GM18498 (cell line): ENCODE measurements at regions not wholly inside any gene's neighbourhood (a gene's known extent, or its start where the extent isn't known, plus 50 kb on each side); places are given as distances from the start of the nearest gene placed in this dataset.

Experiments used
- ATAC-seq: cut with Tn5 transposase; IDR thresholded peaks from one replicate; pipeline ENCODE4 v1.9.1; 2021; ENCODE audit warnings: mild to moderate bottlenecking, moderate library complexity; ENCODE audit not compliant: unreplicated experiment

DNA sequence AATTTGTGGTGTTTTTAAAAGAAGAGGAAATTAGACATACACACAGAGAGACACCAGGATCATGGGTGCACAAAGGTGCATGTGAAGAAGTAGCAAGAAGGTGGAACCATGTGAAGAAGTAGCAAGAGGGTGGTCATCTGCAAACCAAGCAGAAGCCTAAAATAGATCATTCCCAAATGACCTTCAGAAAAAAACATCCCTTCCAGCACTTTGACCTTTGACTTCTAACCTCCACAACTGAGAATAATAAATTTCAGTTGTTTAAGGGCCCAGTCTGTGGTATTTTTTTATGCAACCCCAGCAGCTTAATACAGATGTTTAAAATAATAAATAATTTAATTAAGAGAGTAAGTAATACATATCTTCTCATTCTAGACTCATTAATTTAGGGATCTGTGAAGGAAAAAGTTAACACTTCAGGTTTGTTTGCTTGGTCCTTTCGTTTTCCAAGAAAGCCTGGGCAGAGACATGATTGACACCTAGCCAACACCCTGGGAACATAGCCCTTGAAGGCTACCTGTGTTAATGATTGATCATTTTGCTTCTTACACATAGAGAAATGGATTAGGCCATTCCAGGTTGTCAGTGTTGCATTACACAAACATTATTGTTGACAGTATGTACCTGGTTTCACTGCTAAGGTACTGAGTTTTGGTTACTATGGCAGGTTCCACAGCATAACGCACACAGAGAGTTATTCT, 1331.2 kb upstream of the GBE1 start:
- no peak for ATAC-seq

DNA sequence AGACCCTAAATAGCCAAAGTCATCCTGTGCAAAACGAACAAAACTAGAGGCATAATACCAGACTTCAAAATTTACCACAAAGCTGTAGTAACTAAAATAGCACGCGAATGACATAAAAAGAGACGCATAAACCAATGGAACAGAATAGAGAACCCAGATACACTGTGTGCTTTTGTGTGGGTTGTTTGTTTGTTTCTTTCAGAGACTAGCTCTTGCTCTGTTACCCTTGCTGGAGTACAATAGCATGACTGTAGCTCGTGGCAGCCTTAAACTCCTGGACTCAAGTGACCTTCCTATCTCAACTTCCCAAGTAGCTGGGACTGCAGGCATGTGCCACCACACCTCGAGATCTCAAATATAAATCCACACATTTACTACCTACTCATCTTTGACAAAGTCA, 1314.6 kb upstream of the GBE1 start:
- ATAC-seq, result no peak

DNA sequence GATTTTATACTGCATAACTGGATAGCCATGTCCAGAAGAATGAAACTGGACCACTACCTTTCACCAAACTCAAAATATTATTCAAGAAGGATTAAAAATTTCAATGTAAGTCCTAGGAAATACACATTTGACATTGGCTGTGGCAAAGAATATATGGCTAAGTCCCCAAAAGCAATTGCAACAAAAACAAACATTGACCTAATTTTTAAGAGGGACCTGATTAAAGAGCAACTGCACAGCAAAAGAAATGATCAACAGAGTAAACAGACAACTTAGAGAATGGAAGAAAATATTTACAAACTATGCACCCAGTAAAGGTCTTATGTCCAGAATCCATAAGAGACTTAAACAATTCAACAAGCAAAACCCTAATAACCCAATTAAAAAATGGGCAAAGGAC, 1313.0 kb upstream of the GBE1 start:
- no peak for ATAC-seq

DNA sequence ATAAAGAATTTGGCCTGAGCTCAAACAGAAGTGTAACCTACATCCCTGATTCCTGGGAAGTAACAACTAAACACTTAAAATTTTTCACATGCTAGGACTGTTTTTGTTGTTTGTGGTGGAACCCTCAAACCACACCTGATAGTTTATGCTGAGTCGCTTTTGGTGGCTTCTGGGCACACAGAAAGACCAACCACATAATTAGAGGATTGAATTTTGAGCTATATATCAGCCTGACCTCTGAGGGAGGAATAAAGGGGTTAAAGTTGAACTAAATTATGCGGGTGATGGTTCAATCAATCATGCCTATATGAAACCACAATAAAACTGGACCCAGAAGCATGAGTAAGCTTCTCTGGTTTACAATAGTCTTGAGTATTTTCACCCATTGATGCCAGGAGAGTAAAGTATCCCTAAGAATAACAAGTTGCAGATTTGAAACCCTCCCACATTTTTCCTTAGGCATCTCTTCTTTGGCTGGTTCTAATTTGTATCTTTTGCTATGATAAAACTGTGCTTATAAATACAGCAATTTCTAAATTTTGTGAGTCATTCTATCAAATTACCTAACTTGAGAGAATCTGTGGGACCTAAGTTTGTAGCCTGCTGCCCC, 1304.5 kb upstream of the GBE1 start:
- no peak for ATAC-seq

DNA sequence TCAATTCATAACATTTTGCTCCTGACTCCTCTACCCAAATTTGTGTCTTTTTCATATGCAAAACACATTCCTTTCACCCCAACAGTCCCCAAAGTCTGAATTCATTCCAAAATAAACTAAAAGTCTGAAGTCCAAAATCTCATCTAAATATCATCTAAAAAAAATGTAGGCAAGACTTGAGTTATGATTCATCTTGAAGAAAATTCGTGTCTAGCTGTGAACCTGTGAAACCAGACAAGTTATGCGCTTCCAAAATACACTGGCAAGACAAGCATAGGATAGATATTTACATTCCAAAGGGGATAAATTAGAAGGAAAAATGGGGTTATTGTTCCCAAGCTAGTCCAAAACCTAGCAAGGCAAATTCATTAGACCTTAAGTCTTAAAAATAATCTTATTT, 1302.0 kb upstream of the GBE1 start:
- ATAC-seq, result no peak

DNA sequence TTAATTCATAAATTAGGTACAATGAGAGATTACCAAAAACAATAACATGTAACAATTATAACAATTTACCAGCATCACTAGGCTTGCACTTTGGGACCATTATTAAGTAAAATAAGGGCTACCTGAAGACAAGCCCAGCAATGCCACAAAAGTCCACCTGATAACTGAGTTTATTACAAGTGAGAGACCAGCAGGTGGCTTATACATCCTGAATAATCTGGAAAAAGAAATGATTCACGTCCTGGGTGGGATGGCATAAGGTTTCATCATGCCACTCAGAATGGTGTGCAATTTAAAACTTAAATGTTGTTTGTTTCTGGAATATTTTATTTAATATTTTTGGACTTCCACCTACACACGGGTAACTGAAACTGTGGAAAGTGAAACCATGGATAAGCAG, 1287.1 kb upstream of the GBE1 start:
- ATAC-seq, result no peak

DNA sequence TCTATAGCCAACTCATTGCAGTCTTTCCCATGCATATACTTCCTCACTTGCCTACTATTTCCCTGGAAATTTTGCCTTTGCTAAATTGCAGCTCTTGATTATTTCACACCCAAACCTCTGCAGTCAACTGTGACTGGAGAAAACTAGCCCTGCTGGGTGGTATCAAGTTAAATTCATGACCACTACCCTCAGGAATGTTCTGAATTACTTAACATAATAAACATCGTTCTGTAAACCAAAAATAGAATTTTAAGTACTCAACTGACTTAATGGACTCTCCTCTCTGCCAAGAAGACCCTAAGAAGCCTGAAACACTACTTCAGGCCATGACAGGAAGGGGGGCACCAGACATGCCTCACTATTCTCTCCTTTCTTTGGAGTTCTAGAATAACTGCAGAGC, 1278.0 kb upstream of the GBE1 start:
- ATAC-seq, result no peak

DNA sequence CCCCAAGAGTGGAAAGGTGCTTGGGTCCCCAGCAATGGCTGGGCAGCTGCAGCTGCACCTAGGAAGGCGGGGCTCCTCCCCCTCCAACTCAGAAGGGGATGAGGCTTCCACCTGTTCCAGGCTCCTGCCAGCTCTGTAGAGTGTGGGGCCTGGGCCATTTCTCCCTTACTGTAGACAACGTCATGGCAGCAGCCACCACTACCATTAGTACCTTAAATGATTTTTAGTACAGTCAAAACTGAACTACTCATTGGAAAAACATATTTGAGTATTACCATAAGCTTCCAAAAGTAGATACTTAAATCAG, 1274.2 kb upstream of the GBE1 start:
- ATAC-seq, result no peak

DNA sequence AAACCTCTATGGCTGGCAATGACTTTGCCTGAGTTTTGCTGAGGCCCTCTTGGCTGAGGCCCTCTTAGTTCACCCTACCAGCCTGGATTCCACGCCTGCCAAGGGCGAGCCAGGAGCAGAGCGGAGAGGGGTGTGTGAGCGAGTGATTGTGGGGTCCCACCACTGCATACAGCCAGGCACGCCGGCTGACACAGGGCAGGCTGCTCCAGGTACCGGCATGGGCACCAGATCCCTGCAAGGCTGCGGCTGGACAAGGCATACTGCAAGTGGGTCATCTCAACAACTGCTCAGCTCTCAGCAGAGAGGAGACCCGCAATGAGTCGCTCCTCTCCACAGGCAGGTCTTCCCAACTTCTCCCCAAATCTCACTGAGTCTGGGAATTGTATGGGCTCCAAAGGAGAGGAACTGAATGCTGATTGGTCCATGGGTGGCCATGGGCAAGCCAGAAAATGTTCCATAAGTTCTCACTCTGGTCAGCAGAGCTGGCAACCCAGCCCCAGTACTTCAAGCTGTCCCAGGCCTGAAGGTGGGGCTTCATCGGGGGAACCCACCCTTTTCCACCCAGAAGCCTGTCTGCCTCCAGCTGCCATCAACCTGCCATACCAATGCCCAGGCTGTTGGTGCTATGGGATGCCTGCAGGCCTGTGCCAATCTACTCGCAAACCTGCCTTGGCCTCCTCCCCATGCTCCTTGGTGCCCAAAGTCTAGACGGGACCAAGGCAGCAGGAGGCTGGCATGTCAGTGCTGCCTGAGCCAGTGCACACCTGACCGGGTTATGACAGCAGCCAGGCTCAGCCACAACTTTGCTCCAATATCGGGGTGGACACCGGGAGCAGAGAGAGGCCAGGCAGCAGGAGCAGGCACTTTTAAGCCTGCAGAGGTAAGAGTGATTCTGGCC, 1273.6 kb upstream of the GBE1 start:
- no peak for ATAC-seq

DNA sequence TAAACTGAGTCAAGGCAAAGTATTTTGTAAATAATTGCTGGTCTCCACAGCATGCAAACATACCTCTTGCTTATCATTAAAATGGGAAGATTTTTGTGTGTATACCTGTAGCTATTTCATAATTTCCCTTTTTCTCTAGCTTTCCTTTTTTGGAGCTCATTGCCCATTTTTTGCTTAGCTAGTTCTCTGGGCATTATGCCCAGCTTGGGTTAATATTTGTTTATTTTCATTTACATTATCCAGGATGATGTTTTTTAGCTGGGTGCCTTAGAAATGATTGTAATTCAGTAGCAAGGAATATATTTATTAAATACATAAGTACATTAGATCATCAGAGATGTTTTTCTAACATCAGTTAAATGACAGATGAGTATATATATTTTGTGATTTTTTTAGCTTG, 1271.7 kb upstream of the GBE1 start:
- ATAC-seq, result no peak

DNA sequence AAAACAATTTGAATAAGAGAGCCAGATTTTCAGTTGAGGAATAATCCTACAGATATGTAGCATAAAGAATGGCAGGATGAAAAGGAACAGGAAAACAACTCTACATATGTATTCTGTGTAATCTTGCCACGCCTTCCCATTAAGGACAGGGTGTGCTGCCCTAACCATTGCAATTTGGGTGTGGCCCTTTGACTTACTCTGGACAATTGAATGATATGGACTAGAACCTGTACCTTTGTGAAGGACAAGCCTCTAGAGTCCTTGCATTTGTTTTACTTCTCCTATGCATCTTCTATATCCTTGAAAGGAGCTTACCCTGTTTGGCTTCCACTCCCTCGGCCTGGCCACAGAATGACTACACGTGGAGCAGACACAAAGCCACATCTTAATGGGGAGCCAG, 1261.6 kb upstream of the GBE1 start:
- no peak for ATAC-seq

DNA sequence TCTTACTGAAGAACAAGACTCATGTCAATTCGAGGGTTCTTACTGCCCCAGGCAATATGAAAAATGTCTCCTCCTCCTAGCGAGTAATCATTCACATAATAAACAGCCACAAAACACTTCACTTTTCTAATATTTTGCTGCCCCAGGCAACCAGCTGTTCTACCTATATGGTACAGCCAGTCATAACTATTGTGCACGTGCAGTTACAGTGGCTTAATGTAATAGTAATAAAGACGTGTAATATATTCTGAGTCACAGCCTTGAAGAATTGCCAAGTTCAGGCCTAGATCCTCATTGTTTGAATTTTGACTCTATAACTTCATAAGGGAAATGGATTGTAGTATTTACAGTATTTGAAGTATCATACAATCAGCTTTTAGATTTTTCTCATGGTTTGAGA, 1250.0 kb upstream of the GBE1 start:
- no peak for ATAC-seq

DNA sequence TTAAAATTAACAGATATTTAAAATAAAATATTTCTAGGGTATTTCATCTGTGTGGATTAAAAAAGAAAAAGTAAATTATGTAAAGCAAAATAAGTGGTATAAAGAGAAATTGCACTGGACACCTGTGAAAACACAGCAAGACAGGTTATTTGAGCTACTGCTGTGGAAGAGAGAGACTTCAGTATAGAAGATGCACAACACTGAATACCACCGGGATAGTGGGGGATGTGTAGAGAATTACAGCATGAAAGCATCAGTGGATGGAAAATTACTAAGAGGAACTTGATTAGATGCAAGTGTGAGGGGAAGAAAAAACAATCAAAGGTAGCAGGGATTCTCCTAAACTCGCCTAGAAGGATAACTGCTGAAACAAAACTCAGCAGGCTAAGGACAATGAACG, 1242.5 kb upstream of the GBE1 start:
- no peak for ATAC-seq

DNA sequence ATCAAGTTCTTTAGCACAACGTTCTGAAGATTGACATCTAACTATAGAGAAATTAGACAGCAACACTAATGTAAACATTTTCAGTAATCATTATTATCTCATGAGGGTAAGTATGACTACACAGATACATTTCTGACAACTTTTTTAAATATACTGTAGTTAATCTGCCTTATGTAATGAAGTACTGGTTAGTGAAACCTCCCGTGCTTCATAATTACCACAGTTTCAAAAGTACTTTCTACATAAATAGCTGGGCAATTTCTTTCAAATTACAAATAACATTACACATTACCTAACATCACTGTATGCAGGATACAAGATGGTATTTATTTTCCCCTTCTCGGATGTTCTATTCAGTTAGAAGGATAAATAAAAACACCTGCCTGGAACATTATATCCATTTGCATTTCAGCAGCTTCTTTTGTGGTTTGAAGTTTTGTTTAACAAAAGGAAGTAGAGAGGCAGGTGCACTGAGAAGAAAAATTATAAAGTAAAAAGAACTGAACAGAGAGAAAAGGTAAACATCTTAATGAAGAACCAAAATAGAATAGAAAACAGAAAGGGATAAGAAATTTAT, 1241.5 kb upstream of the GBE1 start:
- no peak for ATAC-seq

DNA sequence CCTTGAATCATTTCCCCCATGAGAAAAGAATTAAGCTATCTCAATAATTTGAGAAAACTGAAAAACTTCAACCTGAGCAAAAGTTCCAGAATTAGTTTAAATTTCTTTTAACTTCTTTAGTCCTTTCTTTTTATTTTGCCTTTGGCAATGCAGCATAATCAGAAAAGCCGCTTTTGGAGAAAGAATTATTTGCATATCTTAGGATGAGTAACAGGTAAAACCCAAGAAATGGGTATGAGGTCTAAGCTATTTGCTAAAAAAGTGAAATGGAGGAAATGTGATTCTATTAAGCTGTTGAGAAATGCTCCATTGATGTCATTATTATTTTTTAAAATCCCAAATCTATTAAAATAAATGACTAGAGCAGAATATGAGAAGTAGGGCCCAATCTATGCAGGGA, 1238.3 kb upstream of the GBE1 start:
- no peak for ATAC-seq

DNA sequence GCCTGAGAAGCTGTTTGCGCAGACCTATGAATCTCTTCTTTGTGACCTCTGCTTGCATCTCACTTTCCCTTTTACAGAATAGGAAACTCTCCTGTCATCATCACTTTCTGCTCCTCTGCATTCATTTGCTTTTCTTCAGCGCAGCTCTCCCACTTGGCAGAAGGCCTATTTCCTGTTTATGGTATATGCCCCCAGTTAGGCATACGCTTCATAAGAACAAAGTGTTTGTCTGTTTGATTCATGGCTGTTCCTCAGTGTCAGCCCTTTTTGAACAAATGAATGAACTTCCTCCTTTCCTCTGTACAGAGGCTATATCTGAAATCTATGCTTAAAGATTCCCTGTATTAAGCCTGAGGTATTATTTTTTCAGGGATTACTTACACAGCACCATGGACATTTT, 1216.9 kb upstream of the GBE1 start:
- no peak for ATAC-seq

DNA sequence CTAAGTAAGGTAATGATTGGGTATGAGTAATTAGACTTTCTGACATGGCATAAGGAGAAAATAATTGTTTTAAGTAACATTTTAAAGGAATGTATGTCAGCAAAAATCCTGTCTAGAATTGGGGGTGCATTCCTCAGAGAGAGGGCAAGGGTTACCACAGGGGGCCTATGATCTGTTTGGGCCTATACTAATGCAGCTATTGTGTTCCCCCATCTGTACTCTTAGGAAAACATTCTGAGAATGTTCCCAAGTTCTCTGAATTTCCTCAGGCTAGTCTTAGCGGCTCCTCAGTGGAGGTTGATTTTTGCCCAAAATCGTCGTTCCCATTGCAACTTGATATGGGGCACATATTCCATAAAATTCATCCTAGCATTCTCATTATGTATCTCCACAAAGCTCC, 1216.4 kb upstream of the GBE1 start:
- no peak for ATAC-seq

DNA sequence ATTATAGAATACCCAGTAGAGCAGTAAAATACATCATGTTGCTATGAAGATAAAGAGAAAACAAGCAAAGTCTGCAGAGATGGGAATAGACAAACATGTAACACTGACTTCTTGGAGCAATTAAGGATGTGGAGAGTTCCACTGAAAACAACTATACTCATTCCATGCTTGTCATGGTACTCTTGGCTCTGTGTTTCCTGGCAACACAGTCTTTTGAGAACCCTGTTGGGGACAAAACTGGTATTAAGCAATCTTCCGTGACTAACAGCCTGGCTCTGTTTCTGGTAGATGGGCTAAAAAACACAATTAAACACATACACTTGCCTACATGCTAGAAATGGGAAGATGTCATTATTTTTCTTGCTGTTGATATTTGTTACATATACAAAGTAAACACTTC, 1212.3 kb upstream of the GBE1 start:
- no peak for ATAC-seq

DNA sequence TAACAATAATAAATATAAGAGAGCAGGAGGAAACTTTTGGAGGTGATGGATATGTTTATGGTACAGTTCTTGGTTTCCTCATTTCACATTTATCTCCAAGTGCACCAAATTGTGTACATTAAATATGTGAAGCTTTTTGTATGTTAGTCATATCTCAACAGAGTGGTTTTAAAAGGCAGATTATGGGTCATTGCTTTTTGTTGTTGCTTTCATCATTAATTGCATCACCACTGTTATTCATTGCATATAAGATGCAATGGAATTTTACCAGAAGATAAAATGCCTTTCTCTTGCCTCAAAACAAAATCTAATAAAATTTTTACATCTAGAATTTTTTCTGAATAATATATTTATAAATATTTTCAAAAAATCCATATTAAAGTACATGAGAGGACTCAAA, 1198.9 kb upstream of the GBE1 start:
- ATAC-seq, result no peak

DNA sequence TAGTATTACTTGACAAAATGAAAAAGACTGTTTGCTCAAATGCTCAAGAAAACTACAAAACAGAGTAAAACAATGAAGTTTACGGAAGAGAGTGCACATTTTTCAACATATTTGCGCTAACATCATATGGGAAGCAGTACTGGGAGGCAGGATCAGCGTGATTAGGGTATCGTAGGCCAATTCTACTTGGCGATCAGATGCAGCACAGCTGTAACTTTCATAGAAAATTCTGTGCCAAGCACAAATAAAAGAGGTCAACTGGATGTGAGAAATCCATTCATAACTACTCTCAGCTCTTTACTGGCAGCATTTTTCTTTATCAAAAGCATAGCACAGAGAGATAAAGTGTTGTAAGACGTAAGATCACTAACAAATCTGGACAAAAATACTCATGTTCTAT, 1196.3 kb upstream of the GBE1 start:
- no peak for ATAC-seq

DNA sequence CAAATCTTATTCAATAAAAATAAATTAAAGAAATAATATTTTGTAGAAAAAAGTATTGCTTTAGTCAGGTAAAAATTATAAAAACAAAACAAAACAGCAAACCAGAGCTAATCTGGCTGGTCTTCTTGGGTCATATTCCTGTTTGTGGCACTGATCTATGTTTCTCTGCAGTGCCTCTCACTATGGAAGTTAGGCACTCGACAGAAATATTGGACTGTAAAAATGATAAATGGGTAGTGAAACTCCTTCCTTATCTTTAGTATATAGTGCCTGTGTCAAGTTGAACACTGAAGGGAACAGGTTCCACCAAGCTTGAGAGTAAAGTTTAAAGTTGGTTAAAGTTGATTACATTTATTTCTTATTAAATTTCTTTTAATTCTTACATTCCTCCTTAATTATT, 1195.6 kb upstream of the GBE1 start:
- no peak for ATAC-seq

DNA sequence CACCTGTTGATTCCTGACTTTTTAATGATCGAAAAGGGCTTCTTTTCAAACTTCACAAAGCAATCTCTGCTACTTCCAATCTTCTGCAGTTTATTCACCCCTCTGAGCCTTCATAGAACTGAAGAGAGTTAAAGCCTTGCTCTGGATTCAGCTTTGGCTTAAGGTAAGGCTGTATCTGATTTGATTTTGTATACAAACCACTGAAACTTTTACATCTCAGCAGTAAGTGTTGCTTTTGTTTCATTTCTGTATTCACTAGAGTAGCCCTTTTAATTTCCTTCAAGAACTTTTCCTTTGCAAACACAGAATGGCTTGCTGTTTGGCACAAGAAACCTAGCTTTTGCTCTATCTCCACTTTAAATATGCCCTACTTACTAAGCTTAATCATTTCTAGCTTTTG, 1193.0 kb upstream of the GBE1 start:
- ATAC-seq, result no peak
